Endothelial cell of umbilical vein (primary cell): ENCODE measurements at regions not wholly inside any gene's neighbourhood (a gene's known extent, or its start where the extent isn't known, plus 50 kb on each side); places are given as distances from the start of the nearest gene placed in this dataset.

ENCODE experiments used
- BruUV-seq: library from RNA; stranded (reverse); fragments of 400-500 nt; replicated peaks from 2 replicates; lab custom pipeline; 2021; lab: Mats Ljungman, UMichigan
- CTCF ChIA-PET: fragments of 300-600, 350-600 bp; sonication (Branson Sonifier 250); formaldehyde crosslinking; loops from one replicate; lab custom pipeline; 2021; ENCODE audit warnings: antibody characterized with exemption, inconsistent platforms; lab: Charles Lee
- POLR2A ChIA-PET: fragments of 300-600, 350-600 bp; sonication (Branson Sonifier 250); formaldehyde crosslinking; loops from one replicate; lab custom pipeline; 2021; ENCODE audit warnings: antibody characterized with exemption, inconsistent platforms; lab: Charles Lee
- DNase-seq: peaks from one replicate; pipeline ENCODE4 v3.0.0-alpha.2; 2011; ENCODE audit warnings: low read depth, low spot score
- FAIRE-seq: peaks from 2 replicates; lab custom pipeline; 2011; peaks lifted over from hg19 to GRCh38; lab: Jason Lieb, UNC
- H2AFZ ChIP-seq: 2 replicates; pipeline ENCODE4 v1.6.0; 2012; ENCODE audit warnings: low read depth, low read length, control low read depth, inconsistent platforms
- H3K27ac ChIP-seq: 2 replicates; pipeline ENCODE4 v1.5.1; 2011; ENCODE audit warnings: low read depth, mild to moderate bottlenecking, control low read depth, low read length, moderate library complexity; ENCODE audit not compliant: insufficient read depth
- H3K27me3 ChIP-seq, 2 experiments: 2 replicates each; pipeline versions ENCODE4 v1.6.0 to v1.6.1; 2011; ENCODE audit warnings: low read length in 2 of 2, mixed read lengths in 1 of 2; ENCODE audit not compliant: control insufficient read depth in 2 of 2, insufficient read depth in 2 of 2
- H3K36me3 ChIP-seq, 2 experiments: 2 replicates in 1 of 2; 3 replicates in 1 of 2; pipeline ENCODE4 v1.5.1; 2011; ENCODE audit warnings: low read length in 2 of 2, mild to moderate bottlenecking in 1 of 2, moderate library complexity in 1 of 2; ENCODE audit not compliant: control insufficient read depth in 2 of 2, insufficient read depth in 2 of 2; ENCODE audit errors: extremely low read depth in 1 of 2
- H3K4me1 ChIP-seq: 3 replicates; pipeline ENCODE4 v1.5.1; 2011; ENCODE audit warnings: mild to moderate bottlenecking, low read length; ENCODE audit not compliant: control insufficient read depth, insufficient read depth; ENCODE audit errors: extremely low read depth
- H3K4me2 ChIP-seq: 2 replicates; pipeline ENCODE4 v1.6.1; 2011; ENCODE audit warnings: low read length, control low read depth, mixed read lengths; ENCODE audit not compliant: insufficient read depth
- H3K4me3 ChIP-seq, 3 experiments: fragments of 200-600 bp in 1 of 3; sonication (generic), shearing (Covaris generic) in 1 of 3; replicated peaks in 1 of 3; 2 replicates each; pipeline ENCODE4 v1.5.1; 2011 to 2016; ENCODE audit warnings: control low read depth in 3 of 3, low read length in 3 of 3, mild to moderate bottlenecking in 2 of 3, inconsistent platforms in 1 of 3, low read depth in 1 of 3, moderate library complexity in 1 of 3; ENCODE audit not compliant: insufficient read depth in 1 of 3
- H3K79me2 ChIP-seq: 2 replicates; pipeline ENCODE4 v1.6.0; 2012; ENCODE audit warnings: low read length, inconsistent platforms; ENCODE audit not compliant: control insufficient read depth, insufficient read depth
- H3K9ac ChIP-seq: replicated peaks from 2 replicates; pipeline ENCODE3; 2011; ENCODE audit warnings: low read length, control low read depth; ENCODE audit not compliant: insufficient read depth; ENCODE audit errors: extremely low read depth
- H3K9me1 ChIP-seq: replicated peaks from 3 replicates; pipeline ENCODE4 v1.6.0; 2011; ENCODE audit warnings: mild to moderate bottlenecking, low read length; ENCODE audit not compliant: control insufficient read depth, insufficient read depth; ENCODE audit errors: extremely low read depth
- H3K9me3 ChIP-seq: replicated peaks from 2 replicates; pipeline ENCODE4 v1.5.1; 2012; ENCODE audit warnings: low read length, inconsistent platforms; ENCODE audit not compliant: control insufficient read depth, insufficient read depth
- H4K20me1 ChIP-seq: replicated peaks from 2 replicates; pipeline ENCODE3; 2011; ENCODE audit warnings: mild to moderate bottlenecking, low read length; ENCODE audit not compliant: control insufficient read depth, insufficient read depth; ENCODE audit errors: extremely low read depth
- CTCF ChIP-seq, 2 donors: IDR thresholded peaks; 1 replicate in 1 of 2; 2 replicates in 1 of 2; pipeline ENCODE4 v1.5.1; 2011; ENCODE audit warnings: low read length in 2 of 2, mild to moderate bottlenecking in 2 of 2, moderate library complexity in 2 of 2, control low read depth in 1 of 2, inconsistent platforms in 1 of 2, low read depth in 1 of 2; ENCODE audit not compliant: insufficient read depth in 1 of 2; ENCODE audit errors: extremely low read depth in 1 of 2
- EZH2 ChIP-seq: IDR thresholded peaks from 2 replicates; pipeline ENCODE4 v1.6.1; 2012; ENCODE audit warnings: borderline replicate concordance, low read depth, mild to moderate bottlenecking, moderate library complexity, low read length, inconsistent platforms; ENCODE audit not compliant: severe bottlenecking
- FOS ChIP-seq: IDR thresholded peaks from 2 replicates; pipeline ENCODE4 v1.6.1; 2011; ENCODE audit warnings: mild to moderate bottlenecking, low read length, moderate library complexity, borderline replicate concordance; ENCODE audit not compliant: insufficient read depth
- GATA2 ChIP-seq: IDR thresholded peaks from 2 replicates; pipeline ENCODE4 v1.7.0; 2011; ENCODE audit warnings: low read depth, mild to moderate bottlenecking, moderate library complexity, mixed read lengths, low read length; ENCODE audit not compliant: insufficient read length, insufficient read depth
- JUN ChIP-seq: IDR thresholded peaks from 2 replicates; pipeline ENCODE4 v1.6.1; 2011; ENCODE audit warnings: borderline replicate concordance, low read depth; ENCODE audit not compliant: insufficient read length, insufficient read depth
- MAX ChIP-seq: IDR thresholded peaks from 2 replicates; pipeline ENCODE4 v1.6.1; 2011; ENCODE audit not compliant: insufficient read depth, insufficient read length
- MYC ChIP-seq: IDR thresholded peaks from one replicate; pipeline ENCODE4 v1.6.1; 2011; ENCODE audit warnings: mild to moderate bottlenecking, low read depth, low read length
- POLR2A ChIP-seq: IDR thresholded peaks from 2 replicates; pipeline ENCODE4 v1.6.1; 2012; ENCODE audit warnings: low read depth, mild to moderate bottlenecking, control low read depth, low read length
- POLR2AphosphoS5 ChIP-seq: IDR thresholded peaks from 2 replicates; pipeline ENCODE4 v1.6.1; 2012; ENCODE audit warnings: low read depth, mild to moderate bottlenecking, control low read depth, low read length, moderate library complexity; ENCODE audit not compliant: insufficient read depth
- dilution Hi-C: fragments of 300-500 bp; cut with MboI; formaldehyde crosslinking; loops from one replicate; pipeline ENCODE4 v1.15.0; 2019; ENCODE audit warnings: low sequenced_read_pairs; ENCODE audit not compliant: extremely low pct_ligation_motif_present
- intact Hi-C: fragments of 100-400 bp; cut with micrococcal nuclease; formaldehyde crosslinking; loops from one replicate; pipeline ENCODE4 v1.10.0; 2022

- no peak overlapping the region for H2AFZ ChIP-seq
- H3K9ac ChIP-seq, result no peak overlapping the region
- no peak for DNase-seq
- H3K9me1 ChIP-seq, result no peaks in the 10 kb centered on the region
- ChIA-PET CTCF (no interaction called here), POLR2A (no interaction called here)
- H3K79me2 ChIP-seq, result no peaks in the 10 kb centered on the region
- H3K4me3 ChIP-seq, result no peak overlapping the region
- no peaks in the 10 kb centered on the region for H3K36me3 ChIP-seq
- TF ChIP-seq POLR2AphosphoS5, result no peak
- no peak for TF ChIP-seq CTCF (IDR thresholded peaks at IDR 0.05; ENCODE audit: extremely low read depth in 1 of 2, insufficient read depth in 1 of 2, low read depth in 1 of 2, low read length in 2 of 2)
- TF ChIP-seq GATA2, result no peak
- no peak for TF ChIP-seq MYC
- TF ChIP-seq POLR2A, result no peak
- TF ChIP-seq JUN, result no peak
- TF ChIP-seq FOS, result no peak
- no peak for TF ChIP-seq MAX
- no peak for TF ChIP-seq EZH2
- no peak overlapping the region for H3K4me2 ChIP-seq
- intact Hi-C loops (no loop called here), dilution Hi-C loops (no loop called here)
- no peaks in the 10 kb centered on the region for H3K4me1 ChIP-seq
- no peaks in the 10 kb centered on the region for H3K27me3 ChIP-seq
- no peak overlapping the region for H3K27ac ChIP-seq
- no peak for FAIRE-seq
- no TSS peak for BruUV-seq
- H4K20me1 ChIP-seq, result no peaks in the 10 kb centered on the region
- no peaks in the 10 kb centered on the region for H3K9me3 ChIP-seq
These were observed 581.7 kb upstream of the B3GAT1 start for GRCh38 chr11:134993691-134994243.
